Activated effector memory CD4-positive, alpha-beta T cell treated with anti-CD3 and anti-CD28 coated beads, Interleukin-2, amount 50 U/mL, for 16 hours (primary cell): ENCODE measurements at regions not wholly inside any gene's neighbourhood (a gene's known extent, or its start where the extent isn't known, plus 50 kb on each side); places are given as distances from the start of the nearest gene placed in this dataset.

Experiments used
- DNase-seq: peaks from one replicate; pipeline ENCODE4 v3.0.0-alpha.2; 2020

DNA sequence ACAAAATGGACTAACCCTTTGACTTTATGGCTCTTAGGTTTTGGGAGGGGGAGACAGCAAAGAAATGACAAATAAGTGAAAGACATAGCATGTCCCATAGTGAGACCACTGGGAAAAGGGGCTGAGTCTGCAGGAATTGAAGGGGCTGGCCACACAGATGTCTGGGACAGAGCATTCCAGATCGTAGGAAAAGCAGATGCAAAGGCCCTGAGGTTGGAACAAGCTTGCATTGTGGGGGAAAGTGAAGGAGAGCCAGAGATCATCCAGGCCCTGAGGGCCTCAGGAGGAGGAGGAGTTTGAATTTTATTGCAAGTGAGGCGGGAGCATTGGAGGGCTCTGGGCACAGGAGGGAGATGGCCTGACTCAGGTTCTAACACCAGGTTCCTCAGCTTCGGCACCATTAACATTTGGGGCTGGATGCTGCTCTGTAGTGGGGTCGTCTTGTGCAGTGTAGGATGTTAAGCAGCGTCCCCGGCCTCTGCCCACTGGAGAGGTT, 97.5 kb downstream of the CEBPB start:
- DNase-seq: no peak

DNA sequence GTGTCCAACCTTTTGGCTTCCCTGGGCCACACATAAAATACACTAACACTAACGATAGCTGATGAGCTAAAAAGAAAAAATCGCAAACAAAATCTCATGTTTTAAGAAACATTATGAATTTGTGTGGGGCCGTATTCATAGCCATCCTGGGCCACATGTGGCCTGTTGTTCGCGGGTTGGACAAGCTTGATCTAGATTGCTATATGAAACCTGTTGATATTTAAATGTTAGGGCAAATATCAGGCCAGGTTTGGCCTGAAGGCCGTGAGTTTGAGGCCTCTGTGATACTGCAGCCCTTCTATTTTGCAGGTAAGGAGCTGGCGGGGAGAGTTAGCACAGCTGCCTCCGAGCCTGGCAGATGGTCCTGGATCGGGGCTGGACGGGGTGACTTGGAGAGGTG, 99.0 kb downstream of the CEBPB start:
- DNase-seq: no peak

DNA sequence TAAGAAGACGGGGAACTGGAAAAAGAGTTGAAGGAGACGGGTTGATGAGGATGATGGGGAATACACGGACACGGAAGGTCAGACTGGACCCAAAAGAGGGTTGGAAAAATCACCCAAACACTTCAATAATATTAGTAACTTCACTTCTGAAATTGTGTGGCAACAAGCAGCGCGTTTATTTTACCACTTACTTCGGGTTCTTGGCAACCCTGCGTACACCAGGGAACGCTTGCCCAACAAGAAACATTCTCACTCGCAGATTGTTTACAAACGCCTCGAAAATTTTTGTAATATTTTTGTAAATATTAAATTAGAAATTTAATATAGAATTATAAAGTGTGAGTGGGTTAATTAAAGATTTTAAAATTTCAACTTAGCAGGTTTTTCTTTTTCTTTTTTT, 99.5 kb downstream of the CEBPB start:
- no peak for DNase-seq

DNA sequence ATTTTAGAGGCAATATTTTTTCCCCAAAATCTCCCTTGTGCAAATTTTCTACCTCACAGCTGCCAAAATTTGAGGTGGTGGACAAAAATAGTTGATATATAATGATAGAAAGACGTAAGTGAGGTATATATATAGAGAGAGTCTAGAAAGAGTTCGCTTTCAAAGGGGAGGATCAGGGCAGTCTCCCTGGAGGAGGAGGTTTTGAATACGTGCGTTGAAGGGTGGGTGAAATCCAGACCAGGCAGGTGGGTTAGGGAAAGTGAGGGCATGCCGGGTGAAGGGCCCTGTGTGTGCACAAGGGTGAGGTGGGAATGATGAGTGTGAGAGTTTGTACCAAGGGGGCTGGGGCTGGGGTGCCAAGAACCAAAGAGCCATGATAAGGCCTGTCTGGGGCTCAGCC, 100.2 kb downstream of the CEBPB start:
- no peak for DNase-seq

DNA sequence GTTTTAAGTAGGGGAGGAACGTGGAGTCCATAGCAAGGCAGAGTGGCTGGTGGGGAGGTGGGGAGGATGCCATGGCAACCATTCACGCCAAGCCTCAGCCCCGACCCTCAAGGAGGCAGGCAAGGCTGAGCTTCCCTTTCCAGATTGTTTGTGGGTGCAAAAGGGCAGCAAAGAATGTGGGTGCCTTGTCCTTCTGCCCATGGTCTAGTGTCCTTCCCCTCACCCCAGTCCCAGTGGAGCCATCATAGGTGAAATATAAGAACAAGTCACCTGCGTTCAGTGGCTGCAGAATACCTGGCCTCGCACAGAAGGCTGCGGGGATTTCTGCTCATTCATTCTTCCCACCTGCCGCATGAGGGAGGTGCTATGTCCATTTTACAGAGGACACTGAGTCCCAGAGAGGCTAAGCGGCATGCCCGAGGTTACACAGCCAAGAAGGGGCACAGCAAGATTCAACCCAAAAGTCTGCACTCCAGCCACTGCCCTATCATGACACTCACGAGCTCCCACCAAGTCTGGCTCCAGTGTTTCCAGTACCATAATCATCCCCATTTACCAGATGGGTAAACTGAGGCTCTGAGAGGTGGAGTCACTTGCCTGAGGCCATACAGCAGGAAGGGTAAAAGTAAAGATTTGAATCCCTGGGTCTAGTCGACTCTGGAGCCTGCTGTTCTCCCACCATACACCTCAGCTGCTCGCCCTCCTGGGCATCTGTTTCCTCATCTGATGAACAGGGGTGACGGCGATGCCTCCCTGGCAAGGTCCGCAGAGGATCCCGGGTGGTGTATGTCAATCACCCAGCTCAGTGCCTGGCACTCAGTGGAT, 100.8 kb downstream of the CEBPB start:
- no peak for DNase-seq

DNA sequence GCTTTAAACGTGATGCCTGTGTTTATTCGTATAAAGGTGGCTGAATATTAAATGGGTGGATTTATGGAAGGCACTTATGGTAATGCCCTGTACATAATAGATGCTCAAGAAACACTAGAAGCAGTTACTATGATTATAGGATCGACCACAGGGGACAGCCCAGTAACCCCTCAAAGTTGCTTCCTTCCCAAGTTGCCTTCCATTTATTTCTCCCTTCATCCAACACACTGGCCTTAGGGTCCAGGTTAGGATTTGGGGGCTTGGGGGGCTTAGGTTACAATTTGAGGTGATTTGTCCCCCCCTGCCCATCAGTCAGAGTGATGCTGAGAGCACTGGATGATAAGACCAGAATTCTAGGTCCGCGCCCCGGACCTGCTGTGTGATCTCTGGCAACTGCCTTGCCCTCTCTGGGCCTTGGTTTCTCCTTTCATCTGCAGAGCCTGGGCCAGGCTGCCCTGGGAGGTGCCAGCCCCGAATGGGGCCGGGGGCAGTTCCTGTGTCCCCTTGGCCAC, 101.5 kb downstream of the CEBPB start:
- DNase-seq: no peak

DNA sequence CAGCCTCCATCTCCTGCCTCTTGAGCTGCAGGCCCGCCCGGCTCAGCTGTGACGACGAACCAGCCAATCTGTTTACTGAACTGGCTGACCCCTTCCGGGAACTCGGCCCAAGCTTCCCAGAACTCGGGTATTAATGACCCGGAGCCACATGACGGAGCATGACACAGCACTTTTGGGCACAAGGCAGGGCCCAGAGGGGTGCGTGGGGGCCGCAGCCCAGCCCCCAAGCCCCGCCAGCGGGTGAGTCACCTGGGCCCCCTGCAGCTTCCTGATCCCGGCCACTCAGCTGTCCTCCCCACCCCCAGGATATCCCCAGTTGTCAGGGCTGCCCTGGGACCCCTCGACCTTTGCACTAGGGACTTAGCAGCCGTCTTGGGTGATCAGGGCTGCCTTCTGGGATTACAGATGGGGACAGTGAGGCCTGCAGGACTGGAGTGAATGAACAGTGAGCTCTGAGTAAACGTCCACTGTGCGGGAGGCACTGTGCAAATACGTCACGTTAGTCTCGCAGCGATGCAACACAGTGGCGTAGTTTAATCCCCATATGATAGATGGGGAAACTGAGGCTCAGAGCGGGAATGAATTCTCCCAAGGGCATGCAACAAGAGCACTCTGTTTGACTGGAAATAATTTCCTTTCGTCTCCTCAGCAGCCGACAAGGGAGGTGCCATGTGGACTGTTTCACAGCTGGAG, 102.1 kb downstream of the CEBPB start:
- DNase-seq: peak; percentile 67

DNA sequence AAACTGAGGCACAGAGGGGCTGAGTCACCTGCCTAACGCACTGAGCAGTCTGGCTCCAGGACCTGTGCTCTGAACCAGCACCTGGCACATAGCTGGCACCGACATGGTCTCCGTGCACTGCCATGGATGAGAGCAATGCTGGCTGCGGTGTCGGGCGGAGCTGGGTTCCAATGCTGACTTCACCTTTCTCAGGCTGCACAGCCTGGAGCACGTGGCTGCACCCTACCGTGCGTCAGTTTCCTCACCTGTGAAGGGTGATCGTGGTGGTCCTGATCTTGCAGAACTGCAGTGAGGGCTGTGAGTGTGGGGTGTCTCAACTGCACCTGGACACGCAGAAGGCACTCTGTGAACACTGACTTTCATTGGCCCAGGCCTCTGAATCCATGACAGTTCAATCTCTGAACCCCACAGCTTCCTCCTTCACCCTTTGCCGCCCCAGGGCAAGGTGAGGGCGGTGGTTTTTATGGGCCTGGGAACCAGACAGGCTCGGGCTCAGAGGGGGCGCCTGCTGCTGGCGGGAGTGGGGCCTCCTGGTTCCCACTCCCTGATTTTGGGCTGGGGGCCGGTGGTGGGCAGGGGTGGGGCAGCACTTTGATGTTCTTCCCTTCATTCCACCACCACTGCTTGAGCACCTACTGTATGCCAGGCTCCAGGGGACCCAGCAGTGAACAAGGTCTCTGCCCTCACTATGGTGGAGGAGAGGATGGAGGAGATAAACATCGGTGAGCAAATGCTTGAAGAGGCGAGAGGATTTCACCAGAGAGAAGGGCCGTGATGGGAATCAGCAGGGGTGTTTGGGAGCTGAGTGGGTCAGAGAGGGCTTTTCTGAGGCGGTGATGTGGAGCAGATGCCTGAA, 102.9 kb downstream of the CEBPB start:
- DNase-seq: no peak

DNA sequence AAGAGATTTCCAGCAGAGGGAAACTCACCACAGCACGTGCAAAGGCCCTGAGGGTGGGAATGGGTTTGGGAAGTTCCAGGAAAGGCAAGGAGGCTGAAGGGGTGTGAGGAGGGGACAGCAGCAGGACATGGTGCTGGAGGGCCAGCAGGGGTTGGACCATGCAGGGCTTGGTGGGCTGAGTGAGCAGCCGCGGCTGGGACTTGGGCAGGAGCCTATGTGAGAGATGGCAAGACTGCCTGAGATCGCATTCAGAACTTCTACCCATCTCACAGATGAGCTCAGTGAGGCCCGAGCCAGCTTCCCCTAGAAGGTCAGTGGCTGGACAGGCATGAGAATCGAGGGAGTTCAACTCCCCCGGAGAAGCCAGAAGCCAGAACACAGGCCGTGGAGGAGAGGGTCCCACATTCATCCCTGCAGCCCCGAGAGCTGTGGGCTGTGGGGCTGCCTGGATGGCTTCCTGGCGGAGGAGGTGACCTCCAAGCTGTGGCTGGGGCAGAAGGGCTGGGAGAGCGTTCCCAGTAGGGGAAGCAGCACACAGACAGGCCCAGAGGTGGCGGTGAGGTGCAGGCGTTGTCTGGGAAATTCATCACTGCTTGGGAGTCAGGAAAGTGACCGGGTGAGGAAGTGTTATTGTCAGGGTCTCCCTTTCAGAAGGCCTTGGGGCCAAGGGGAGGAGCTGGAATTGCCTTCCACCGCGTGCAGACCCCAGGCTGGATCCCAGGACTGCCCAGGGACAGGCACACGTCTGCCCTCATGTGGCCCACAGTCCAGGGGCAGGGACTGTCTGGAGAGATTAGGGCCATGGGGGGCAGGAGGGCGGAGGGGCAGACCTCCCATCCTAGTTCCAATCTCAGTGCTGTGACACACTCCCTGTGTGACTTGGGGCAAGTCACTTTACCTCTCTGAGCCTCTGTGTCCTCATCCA, 103.8 kb downstream of the CEBPB start:
- no peak for DNase-seq

DNA sequence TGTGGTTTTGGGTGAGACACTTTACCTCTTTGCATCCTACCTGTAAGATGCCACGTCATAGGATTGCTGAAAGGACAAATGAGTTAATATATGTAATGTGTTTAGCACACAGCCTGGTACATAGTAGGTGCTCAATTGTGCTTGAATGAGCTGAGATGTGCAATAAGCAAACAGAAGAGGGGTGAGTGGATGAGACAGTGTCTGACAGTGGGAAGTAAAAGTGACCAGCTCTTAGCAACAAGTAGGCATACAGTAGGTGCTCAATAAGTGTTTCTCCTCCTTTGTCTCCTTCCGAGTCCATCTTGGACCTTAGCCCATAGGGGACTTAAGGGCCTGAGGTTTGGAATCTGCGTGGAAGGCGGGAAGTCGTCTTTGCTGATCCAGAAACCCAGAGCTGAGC, 104.7 kb downstream of the CEBPB start:
- no peak for DNase-seq

DNA sequence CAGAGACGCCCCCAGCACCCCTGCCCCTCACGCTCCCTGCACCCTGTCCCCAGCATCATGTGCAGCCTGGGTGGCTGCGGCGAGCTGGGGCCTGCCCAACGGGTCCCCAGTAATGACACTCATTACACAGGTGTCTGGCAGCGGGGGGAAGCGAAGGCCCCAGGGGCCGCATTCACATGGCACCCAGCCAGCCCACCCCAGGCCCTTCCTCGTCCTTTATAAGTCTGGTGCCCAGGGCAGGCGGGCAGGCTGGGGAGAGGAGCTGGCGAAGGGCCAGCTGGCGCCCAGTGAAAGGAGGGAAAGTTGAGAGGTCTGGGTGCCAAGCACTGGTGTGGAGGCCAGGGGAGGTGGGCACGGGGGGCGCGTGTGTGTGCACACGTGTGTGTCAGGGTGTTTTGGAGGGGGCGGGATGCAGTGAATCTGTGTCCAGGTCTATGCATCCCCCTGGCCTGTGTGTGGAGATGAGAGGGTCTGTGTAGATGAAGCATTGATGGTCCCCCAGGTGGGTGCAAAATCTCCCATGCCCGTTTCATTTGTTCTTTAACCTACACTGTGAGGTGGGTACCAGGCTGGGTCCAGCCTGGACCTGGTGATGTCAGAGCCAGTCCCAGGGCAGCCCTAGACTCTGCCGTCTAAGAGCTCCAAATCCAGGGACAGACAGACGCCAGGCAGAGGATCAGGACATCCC, 105.3 kb downstream of the CEBPB start:
- DNase-seq: no peak

DNA sequence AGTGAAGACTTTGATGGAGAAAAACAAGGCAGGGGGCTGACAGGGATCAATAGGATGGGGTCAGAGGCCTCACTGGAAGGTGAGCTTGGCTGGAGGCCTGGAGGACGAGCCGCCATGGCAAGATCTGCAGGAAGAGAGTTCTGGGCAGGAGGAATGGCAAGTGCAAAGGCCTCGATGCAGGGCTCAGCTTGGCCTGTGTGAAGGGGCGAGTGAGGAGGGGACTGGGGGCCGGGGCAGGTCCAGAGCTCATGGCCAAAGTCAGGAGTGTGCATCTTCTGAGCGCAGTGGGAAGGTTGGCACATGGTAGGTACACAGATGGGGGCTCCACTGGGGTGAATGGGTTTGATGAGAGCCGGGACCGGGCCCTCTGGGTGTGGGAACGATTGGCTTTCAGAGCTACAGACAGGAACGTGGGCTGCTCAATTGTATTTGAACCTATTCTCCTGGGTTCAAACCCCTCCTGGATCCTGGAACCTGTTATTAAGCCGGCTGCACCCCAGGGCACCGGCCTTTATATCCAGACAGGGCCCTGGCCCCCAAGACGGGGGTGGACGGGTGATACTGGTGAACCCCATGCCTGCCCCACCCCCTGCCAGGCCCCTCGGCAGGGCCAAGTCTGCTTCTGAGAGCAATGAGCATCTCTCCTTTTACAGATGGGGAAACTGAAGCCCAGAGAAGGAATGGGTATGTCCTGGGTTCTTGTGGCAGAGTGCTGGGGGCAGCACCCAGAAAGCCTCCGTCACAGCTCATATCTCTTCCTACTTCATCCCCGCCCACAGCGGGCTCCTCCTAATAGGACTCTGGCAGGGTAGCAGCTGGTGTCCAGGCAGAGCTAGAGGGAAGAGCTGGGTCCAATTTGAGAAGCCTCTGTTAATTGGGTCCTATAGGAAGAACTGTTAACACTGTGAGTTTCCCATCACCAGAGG, 106.1 kb downstream of the CEBPB start:
- DNase-seq: no peak

DNA sequence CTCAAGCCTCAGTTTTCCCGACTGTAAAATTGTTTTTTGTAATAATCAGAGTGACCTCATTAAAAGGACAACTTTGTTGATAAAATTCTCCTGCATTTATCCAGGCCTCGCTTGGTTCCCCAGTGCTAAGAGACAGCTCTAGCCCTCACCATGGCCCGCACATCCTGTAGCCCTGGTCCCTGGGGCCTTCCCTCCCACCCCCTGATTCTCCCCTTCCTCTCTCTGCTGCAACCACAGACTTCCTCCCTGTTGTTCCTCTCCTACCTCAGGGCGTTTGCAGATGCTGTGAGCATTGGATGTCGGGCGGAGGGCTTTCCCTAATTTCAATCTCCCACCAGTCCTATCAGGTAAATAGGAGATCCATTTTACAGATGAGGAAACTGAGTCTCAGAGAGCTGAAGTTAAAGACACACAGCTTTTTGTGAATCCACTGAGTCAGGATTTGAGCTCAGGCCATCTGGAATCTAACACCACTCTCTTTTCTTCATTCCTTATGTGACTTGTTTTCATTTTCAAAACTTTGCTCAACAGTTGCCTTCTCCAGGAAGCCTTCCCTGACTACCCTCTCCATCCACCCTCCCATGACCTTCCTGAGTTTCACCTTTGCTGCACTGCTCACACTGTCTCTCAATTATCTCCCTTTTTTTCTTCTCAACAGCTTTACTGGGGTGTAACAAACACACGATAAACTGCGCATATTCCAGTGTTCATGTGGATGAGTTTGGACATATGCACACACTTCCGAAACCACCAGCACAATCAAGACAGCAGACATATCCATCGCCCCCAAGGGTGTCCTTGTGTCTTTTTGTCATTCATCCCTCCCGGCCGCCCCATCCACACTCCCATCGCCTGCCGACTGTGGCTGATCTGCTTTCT, 107.1 kb downstream of the CEBPB start:
- DNase-seq: no peak

DNA sequence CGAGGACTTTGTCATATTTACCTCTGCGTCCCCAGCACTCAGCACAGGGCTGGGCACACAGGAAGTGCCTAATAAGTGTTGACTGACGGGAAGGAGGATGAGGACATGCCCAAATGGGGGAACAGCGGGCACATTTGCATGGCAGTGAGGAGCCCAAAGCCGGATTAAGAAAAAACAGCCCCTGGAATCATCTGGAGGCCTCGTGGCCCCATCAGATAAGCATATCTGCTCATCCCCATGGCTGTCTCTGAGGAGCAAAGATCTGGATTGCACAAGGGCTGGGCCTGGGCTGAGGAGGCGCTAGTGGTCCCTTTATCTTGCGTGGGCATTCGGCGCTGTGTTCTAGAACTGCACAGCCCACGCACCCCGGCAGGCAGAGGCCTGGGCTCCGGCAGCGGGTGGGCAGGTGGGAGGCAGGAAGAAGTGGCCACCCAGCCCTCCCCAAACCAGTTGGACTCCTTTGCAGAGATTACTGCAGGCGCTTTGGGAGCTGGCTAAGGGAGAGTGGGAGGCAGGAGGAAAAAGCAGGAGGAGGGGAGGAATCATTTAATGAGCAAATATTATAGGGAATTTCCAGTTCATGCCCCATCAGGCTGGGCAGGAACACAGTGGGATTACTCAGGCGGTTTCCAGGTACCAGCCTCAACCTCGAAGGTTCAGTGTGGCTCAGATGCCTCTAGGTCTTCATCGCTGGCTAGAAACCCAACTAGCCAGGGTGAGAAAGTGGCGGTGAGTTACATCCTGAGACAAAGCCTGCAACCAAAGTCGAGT, 108.1 kb downstream of the CEBPB start:
- no peak for DNase-seq

DNA sequence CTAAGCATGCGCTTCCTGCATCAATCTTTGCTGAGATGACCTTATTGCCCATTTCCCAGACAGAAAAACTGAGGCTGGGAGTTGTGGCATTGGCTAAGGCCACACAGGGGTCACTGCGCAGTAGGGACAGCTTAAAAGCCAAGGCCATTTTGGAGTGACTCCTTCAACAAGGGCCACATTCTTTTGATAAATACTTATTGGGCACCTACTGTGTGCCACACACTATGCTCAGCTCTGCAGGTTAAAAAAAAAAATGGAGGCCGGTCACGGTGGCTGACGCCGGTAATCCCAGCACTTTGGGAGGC, 108.6 kb downstream of the CEBPB start:
- DNase-seq: no peak

DNA sequence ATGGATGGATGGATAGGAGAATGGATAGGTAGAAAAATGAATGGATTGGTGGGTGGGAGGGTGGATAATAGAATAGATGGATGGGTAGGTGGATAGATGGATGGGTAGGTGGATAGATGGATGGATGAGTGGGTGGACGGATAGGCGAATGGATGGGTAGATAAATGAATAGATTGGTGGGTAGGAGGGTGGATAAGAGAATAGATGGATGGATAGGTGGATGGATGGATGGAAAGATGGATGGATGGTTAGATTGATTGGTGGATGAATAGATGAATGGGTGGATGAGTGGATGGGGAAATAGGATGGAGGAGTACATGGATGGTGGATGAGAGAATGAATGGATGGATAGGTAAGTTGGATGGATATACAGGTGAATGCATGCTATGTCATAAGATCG, 110.5 kb downstream of the CEBPB start:
- DNase-seq: no peak

DNA sequence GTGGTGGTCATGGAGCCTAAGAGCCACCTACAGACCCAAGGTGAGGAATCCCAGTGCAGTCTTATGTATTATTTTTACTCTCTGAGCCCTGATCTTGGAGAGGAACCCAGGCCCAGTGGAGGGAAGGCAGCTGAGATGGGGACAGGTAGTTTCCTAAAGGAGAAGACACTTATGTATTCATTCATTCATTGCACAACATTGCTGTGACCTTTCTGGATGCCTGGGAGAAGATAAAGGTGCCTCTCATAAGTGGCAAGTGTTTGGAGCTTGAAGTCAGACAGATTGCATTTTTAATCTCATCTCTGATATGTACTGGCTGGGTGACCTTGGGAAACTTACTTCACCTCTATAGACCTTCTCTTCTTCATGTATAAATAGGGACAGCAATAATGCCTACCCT, 111.1 kb downstream of the CEBPB start:
- no peak for DNase-seq

DNA sequence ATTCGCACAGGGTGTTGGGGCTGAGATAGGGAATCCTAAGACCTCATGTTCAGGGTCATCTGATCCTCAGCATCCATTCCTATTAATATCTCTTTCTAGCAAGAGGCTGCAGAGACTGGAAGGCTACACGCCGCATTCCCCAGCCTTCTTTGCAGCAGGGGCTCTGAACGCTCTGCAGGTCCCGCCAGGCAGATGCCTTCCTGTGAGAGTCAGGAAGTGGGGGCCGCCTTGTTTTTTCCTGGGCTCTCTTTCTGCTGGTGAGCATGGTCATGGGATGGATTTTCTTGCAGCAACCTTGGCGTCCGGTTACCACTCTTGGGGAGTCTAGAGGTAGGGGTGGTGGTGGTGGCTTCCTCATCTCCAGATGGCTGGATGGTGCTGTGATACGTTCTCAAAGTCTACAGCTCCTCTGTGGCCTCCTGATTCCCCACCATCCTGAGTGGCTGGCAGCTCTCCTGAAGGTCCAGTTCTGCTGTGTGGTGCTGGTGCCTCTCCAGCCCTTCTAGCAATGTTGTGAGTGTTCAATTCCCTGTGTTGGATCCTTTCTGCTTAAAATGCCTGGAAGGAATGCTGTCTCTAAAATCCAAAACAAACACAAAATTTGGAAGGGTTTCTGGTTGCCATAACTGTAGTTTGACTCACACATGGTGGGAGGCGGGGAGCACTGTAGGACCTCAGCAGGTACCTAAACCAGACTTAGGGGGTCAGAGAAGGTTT, 111.9 kb downstream of the CEBPB start:
- no peak for DNase-seq
